ENCODE measurements at regions not wholly inside any gene's neighbourhood (a gene's known extent, or its start where the extent isn't known, plus 50 kb on each side); places are given as distances from the start of the nearest gene placed in this dataset.

GRCh38 chr15:67905628-67906027 lies 65.8 kb upstream of the RNU6-1 start:
- TF ChIP-seq, protein P1, sequence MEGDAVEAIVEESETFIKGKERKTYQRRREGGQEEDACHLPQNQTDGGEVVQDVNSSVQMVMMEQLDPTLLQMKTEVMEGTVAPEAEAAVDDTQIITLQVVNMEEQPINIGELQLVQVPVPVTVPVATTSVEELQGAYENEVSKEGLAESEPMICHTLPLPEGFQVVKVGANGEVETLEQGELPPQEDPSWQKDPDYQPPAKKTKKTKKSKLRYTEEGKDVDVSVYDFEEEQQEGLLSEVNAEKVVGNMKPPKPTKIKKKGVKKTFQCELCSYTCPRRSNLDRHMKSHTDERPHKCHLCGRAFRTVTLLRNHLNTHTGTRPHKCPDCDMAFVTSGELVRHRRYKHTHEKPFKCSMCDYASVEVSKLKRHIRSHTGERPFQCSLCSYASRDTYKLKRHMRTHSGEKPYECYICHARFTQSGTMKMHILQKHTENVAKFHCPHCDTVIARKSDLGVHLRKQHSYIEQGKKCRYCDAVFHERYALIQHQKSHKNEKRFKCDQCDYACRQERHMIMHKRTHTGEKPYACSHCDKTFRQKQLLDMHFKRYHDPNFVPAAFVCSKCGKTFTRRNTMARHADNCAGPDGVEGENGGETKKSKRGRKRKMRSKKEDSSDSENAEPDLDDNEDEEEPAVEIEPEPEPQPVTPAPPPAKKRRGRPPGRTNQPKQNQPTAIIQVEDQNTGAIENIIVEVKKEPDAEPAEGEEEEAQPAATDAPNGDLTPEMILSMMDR (IDR thresholded peaks at IDR 0.05), result no peak
- no peak for TF ChIP-seq POLR2AphosphoS5 (IDR thresholded peaks at IDR 0.05)
